Lower leg skin (tissue), 3 donors: ENCODE measurements at regions not wholly inside any gene's neighbourhood (a gene's known extent, or its start where the extent isn't known, plus 50 kb on each side); places are given as distances from the start of the nearest gene placed in this dataset.

ENCODE experiments used
- POLR2A ChIP-seq, 2 donors: fragments of 450-650 bp; IDR thresholded peaks; one replicate each; pipeline ENCODE4 v1.6.1; 2016 to 2017; ENCODE audit warnings: antibody characterized with exemption in 2 of 2, mild to moderate bottlenecking in 1 of 2, moderate library complexity in 1 of 2
- TF ChIP-seq, protein P1 (sequence below), 3 donors: fragments of 450-650 bp; IDR thresholded peaks; one replicate each; pipeline ENCODE4 v1.5.1; 2016; ENCODE audit warnings: antibody characterized with exemption in 3 of 3, mild to moderate bottlenecking in 3 of 3, moderate library complexity in 2 of 3

DNA sequence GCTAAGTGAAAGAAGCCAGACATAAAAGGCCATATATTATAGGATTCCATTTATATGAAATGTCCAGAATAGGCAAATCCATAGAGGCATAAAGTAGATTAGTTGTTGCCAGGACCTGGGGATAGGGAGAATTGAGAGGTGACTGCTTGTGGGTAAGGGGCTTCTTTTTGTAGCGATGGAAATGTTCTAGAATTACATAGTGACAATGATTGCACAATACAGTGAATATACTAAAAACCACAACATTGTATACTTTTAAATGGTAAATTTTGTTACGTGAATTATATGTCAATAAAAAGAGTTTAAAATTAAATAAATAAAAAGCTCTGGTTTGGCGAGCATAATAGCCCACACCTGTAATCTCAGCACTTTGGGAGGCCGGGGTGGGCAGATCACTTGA, 486.8 kb downstream of the KLF12 start:
- TF ChIP-seq, protein P1, sequence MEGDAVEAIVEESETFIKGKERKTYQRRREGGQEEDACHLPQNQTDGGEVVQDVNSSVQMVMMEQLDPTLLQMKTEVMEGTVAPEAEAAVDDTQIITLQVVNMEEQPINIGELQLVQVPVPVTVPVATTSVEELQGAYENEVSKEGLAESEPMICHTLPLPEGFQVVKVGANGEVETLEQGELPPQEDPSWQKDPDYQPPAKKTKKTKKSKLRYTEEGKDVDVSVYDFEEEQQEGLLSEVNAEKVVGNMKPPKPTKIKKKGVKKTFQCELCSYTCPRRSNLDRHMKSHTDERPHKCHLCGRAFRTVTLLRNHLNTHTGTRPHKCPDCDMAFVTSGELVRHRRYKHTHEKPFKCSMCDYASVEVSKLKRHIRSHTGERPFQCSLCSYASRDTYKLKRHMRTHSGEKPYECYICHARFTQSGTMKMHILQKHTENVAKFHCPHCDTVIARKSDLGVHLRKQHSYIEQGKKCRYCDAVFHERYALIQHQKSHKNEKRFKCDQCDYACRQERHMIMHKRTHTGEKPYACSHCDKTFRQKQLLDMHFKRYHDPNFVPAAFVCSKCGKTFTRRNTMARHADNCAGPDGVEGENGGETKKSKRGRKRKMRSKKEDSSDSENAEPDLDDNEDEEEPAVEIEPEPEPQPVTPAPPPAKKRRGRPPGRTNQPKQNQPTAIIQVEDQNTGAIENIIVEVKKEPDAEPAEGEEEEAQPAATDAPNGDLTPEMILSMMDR (IDR thresholded peaks at IDR 0.05) = no peak
- TF ChIP-seq POLR2A (IDR thresholded peaks at IDR 0.05) = no peak
